ENCODE measurements at regions not wholly inside any gene's neighbourhood (a gene's known extent, or its start where the extent isn't known, plus 50 kb on each side); places are given as distances from the start of the nearest gene placed in this dataset.

GRCh38 chr4:98712607-98713006 lies 54.2 kb upstream of the TSPAN5 start:
- CTCF ChIA-PET: interaction anchor here (1.3 to 3.1 kb wide), 2 partner anchors 12 to 182 kb away, joined by 3 to 9 read pairs; no protein-coding TSS in a partner anchor
- no peaks in the 10 kb centered on the region for H3K4me1 Mint-ChIP-seq

GRCh38 chr4:98711526-98711925 lies 53.1 kb upstream of the TSPAN5 start:
- Mint-ChIP-seq H3K36me3 (ENCODE audit: low read depth) (peaks cover 21% of the 10 kb centered on the region), H3K4me3 (no peak overlapping the region), H3K27ac (no peak overlapping the region), H3K9me3 (peaks cover 40% of the 10 kb centered on the region), H3K27me3 (no peaks in the 10 kb centered on the region), H3K4me1 (peaks cover 10% of the 10 kb centered on the region)
- POLR2A ChIA-PET: no interaction called here
- DNase-seq: no peak
- CTCF ChIA-PET: interaction anchor here (3.1 kb wide), 1 partner anchor 10 kb away, joined by 9 read pairs; no protein-coding TSS in a partner anchor

More at GRCh38 chr4:98712607-98713006, 54.2 kb upstream of the TSPAN5 start:
- H3K27ac Mint-ChIP-seq: no peak overlapping the region
- no peaks in the 10 kb centered on the region for H3K27me3 Mint-ChIP-seq
- peaks cover 12% of the 10 kb centered on the region for H3K36me3 Mint-ChIP-seq (ENCODE audit: low read depth)
- DNase-seq: no peak
- H3K4me3 Mint-ChIP-seq: no peak overlapping the region
- POLR2A ChIA-PET: no interaction called here
- peaks cover 36% of the 10 kb centered on the region for H3K9me3 Mint-ChIP-seq

GRCh38 chr4:98710831-98711230 lies 52.4 kb upstream of the TSPAN5 start:
- H3K27me3 Mint-ChIP-seq: no peaks in the 10 kb centered on the region
- H3K27ac Mint-ChIP-seq: no peak overlapping the region
- no peak for DNase-seq
- peaks cover 17% of the 10 kb centered on the region for H3K4me1 Mint-ChIP-seq
- POLR2A ChIA-PET: no interaction called here
- H3K9me3 Mint-ChIP-seq: peaks cover 46% of the 10 kb centered on the region
- H3K4me3 Mint-ChIP-seq: no peak overlapping the region
- CTCF ChIA-PET: no interaction called here
- peaks cover 28% of the 10 kb centered on the region for H3K36me3 Mint-ChIP-seq (ENCODE audit: low read depth)

Measured in activated CD4-positive, alpha-beta T cell treated with anti-CD3 and anti-CD28 coated beads, Interleukin-2, amount 10 ng/mL, durations not matched to agents 7 days and 5 days (primary cell).